ENCODE measurements at regions not wholly inside any gene's neighbourhood (a gene's known extent, or its start where the extent isn't known, plus 50 kb on each side); places are given as distances from the start of the nearest gene placed in this dataset.
"Not testable (repeated sequence)": the region's sequence is repeated elsewhere in the genome, so short reads cannot be mapped to it uniquely, and the experiment has no call there.

DNA sequence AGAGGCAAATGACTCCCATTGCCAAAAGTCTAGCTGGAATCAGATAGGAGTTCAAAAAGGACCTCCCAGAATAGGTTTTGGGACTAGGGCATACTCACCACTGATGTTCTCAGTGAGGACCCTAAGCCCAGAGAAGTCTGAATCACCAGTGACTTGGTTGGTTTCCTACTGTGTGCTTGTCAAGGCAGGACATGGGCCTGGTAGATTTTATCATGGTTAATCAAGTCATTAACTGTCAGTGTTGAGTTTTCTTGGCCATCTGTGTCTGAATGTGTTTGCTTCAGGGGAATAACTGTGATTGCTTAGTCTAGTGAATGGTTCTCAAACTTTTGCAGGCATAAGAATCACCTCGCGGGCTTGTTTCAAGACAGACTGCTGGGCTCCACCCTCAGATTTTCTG, 99.0 kb upstream of the GDNF start:
- no peak for DNase-seq (ENCODE audit: low read depth)
- H3K4me3 ChIP-seq (ENCODE audit: low read depth, low read length) = no peak overlapping the region

DNA sequence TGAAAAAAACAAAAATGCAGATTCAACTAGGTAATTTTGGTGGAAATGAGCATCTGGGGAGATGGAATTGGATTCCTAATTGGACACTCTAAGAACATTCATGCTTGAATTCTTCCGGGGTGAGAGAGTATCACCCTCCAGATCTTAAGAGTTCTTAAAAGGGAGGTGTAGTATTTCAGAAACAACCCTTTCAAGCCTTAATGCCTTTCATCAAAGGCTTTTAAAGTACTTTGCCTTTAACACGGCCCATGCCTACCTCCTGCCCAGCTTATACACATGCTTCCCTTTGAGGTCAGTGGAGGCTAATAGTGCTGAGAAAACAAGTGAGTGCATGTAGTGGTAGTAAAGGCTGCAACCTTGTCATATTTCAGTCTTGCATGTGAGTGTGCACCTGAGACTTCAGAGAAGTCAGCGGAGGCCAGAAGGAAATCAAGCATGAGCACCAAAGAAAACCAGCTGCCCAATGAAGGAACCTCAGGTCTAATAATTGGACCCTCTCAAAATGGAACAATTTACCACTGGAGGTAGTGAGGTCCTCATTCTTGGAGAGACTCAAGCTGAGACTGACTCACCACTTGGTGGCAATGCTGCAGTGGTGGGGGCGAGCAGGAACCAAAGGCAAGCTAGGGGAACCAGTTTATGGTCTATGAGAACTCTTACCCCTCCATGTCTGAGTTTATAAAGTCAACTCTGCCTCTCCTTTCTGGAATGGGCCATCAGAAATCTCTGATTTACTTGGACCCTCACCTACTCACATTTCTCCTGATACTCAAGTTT, 98.4 kb upstream of the GDNF start:
- no peak for DNase-seq (ENCODE audit: low read depth)
- no peak overlapping the region for H3K4me3 ChIP-seq (ENCODE audit: low read depth, low read length)

- DNase-seq (ENCODE audit: low read depth) = no peak
- no peak overlapping the region for H3K4me3 ChIP-seq (ENCODE audit: low read depth, low read length)
Measured at GRCh38 chr5:37936091-37936490, 96.2 kb upstream of the GDNF start.

DNA sequence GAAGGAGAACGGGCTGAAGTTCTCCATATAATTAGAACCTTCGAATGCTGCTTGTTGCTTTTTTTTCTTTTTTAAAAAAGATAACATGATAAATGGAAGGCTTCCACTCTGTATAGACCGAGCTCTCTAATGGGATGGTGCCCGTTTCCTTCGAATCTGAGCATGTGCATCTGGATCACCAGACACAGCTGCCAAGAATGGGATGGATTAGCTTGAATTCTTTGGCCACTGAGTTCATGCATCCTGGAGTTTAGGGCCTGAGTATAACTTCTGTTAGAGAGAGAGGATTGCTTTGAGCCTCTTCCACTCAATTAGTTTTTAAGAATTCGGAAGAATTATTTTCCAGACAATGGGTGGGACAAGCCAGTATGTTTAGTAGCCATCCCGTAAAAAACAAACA, 93.7 kb upstream of the GDNF start:
- no peak overlapping the region for H3K4me3 ChIP-seq (ENCODE audit: low read depth, low read length)
- DNase-seq (ENCODE audit: low read depth) = no peak

GRCh38 chr5:37932450-37932849, 92.6 kb upstream of the GDNF start:
- no peak for DNase-seq (ENCODE audit: low read depth)
- no peak overlapping the region for H3K4me3 ChIP-seq (ENCODE audit: low read depth, low read length)

GRCh38 chr5:37931541-37931940, 91.7 kb upstream of the GDNF start:
- no peak for DNase-seq (ENCODE audit: low read depth)
- no peak overlapping the region for H3K4me3 ChIP-seq (ENCODE audit: low read depth, low read length)

- DNase-seq (ENCODE audit: low read depth) = no peak
Measured at GRCh38 chr5:37930350-37930749, 90.5 kb upstream of the GDNF start.

GRCh38 chr5:37929791-37930190, 90.0 kb upstream of the GDNF start:
- no peak for DNase-seq (ENCODE audit: low read depth)
- H3K4me3 ChIP-seq (ENCODE audit: low read depth, low read length) = no peak overlapping the region

More at GRCh38 chr5:37930350-37930749, 90.5 kb upstream of the GDNF start:
- no peak overlapping the region for H3K4me3 ChIP-seq (ENCODE audit: low read depth, low read length)

DNA sequence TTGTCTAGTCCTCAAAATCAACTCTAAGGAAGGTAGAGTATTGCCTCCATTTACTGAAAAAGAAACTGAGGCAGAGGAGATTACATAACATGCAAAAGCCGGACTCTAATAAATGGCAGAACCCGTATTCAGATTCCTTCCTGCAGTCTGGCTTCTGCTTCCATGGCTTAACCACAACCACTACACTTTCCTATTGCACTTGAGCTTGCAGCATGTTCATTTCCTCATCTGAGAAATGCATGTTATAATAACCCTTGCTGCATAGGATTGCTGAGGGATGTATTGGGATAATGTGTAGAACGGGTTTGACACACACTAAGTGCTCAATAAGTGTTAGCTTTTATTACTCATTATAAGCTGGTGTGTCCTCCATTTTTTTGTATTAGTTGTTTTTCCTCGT, 87.9 kb upstream of the GDNF start:
- H3K4me3 ChIP-seq (ENCODE audit: low read depth, low read length); DNase-seq (ENCODE audit: low read depth): not testable (repeated sequence)

DNA sequence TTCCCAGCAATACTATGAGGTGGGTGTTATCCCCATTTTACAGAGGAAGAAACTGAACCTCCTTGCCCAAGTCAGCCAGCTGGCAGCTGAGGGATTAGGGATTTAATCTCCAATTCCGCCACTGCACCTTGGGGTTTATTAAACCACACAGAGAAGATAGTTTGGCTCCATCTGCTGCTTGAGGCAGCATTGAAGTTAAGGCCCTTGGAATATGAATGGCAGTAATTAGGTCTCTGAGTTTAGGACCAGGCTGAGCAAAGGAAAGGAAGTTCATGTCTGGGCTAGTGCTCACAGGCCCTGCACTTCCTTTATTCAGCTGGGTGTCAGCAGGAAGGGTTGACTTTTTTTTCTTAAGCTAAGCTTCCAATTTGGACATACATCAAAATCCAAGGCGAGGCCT, 86.9 kb upstream of the GDNF start:
- no peak overlapping the region for H3K4me3 ChIP-seq (ENCODE audit: low read depth, low read length)
- DNase-seq (ENCODE audit: low read depth) = no peak

GRCh38 chr5:37921452-37921851, 81.6 kb upstream of the GDNF start:
- no peak for DNase-seq (ENCODE audit: low read depth)
- no peak overlapping the region for H3K4me3 ChIP-seq (ENCODE audit: low read depth, low read length)

- no peak for DNase-seq (ENCODE audit: low read depth)
- no peak overlapping the region for H3K4me3 ChIP-seq (ENCODE audit: low read depth, low read length)
Measured at GRCh38 chr5:37918424-37918823, 78.6 kb upstream of the GDNF start.

GRCh38 chr5:37916525-37916924, 76.7 kb upstream of the GDNF start:
- H3K4me3 ChIP-seq (ENCODE audit: low read depth, low read length) = no peak overlapping the region
- DNase-seq (ENCODE audit: low read depth) = no peak

DNA sequence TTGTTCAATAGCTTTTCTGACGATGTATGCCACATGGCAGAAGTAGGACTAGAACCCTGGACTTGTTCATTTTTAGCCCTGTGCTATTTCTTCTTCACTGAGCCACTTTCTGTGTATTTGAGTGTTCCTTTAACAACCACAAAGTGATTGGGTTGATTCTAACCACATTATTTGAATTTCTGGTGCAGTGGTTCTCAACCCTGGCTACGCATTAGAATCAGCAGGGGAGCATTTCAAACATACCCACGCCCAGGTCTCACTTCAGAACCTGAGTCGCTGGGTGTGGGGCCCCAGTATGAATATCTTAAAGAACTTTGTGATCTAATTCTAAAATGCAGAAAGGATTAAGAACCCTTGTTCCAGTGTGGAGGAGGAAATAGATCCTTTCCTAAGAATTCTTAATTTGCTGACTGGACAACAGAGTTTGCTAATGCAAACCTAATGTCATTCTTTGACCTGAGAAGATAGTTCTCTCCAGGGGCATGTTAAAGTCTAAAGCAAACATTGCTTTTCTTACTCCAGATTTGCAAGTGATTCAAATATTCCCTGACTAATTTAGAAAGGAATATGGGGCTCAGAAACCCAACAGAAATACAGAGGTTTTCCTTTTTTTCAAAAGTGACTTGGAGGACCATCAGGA, 75.4 kb upstream of the GDNF start:
- DNase-seq (ENCODE audit: low read depth) = no peak

GRCh38 chr5:37909610-37910266, 69.9 kb upstream of the GDNF start:
- DNase-seq (ENCODE audit: low read depth); H3K4me3 ChIP-seq (ENCODE audit: low read depth, low read length): not testable (repeated sequence)

More for the DNA sequence above, 75.4 kb upstream of the GDNF start:
- H3K4me3 ChIP-seq (ENCODE audit: low read depth, low read length) = no peak overlapping the region

- no peak for DNase-seq (ENCODE audit: low read depth)
- H3K4me3 ChIP-seq (ENCODE audit: low read depth, low read length) = no peak overlapping the region
Measured at GRCh38 chr5:37906416-37906815, 66.6 kb upstream of the GDNF start.

GRCh38 chr5:37905230-37905629, 65.4 kb upstream of the GDNF start:
- H3K4me3 ChIP-seq (ENCODE audit: low read depth, low read length) = no peak overlapping the region
- no peak for DNase-seq (ENCODE audit: low read depth)

- no peak for DNase-seq (ENCODE audit: low read depth)
- no peak overlapping the region for H3K4me3 ChIP-seq (ENCODE audit: low read depth, low read length)
Measured at GRCh38 chr5:37902323-37902722, 62.5 kb upstream of the GDNF start.

DNA sequence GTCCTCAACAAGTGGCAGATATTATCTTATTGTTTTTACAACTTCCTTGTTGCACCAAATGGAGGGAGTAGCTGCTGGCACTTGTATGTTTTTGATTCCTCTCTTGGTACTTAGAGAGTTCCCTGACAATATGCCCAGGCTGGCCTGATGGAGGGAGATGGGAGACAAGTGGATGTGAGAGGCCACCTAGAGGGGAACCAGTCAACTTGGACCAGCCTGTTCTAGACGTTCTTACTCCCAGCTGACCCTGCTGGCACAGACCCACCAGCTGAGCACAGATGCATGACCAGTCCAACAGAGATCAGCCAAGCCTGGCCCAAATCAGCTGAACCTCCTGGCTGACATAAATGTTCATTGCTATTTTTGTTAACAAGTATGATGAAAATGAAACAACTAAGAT, 60.9 kb upstream of the GDNF start:
- H3K4me3 ChIP-seq (ENCODE audit: low read depth, low read length) = no peak overlapping the region
- peak; percentile 23 for DNase-seq (ENCODE audit: low read depth)

DNA sequence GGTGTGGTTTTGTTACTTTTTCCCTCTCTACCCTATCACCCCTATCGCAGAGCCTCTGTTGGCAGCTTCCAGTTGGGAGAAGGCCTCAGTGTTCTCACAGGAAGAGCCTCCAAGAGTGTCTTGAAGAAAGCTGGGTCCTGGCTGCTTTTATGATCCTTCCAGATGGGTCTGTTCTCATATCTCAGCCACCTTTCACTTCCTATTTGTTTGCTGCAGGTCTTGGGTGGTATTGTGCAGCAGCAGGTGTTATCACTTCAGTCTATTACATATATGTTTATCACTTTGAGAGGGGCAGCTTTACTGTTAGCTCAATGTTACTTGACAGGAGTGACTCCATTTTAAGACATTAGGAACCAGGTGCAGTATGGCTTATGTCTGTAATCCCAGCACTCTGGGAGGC, 59.2 kb upstream of the GDNF start:
- H3K4me3 ChIP-seq (ENCODE audit: low read depth, low read length) = no peak overlapping the region
- no peak for DNase-seq (ENCODE audit: low read depth)

DNA sequence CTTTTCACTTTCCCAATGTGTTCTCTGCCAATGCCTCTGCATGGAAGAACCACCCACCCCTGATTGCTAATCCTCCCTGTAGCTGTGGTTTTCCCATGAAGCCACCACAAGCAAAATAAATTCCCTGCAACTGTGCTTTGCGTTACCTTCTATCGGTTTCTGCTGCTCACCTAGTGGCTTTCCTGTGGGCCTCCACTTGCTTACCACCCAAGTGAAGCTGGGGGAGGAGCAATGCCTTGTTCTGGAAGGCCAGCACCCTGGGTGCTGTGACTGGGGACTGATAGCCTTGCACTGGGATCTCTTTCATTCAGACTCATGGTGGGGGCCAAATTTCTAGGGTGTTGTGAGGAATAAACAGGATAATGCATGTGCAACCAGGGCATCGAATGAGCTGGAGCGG, 56.3 kb upstream of the GDNF start:
- DNase-seq (ENCODE audit: low read depth) = no peak
- no peak overlapping the region for H3K4me3 ChIP-seq (ENCODE audit: low read depth, low read length)

Measured in skeletal muscle cell (primary cell).